H1 (cell line): ENCODE measurements at regions not wholly inside any gene's neighbourhood (a gene's known extent, or its start where the extent isn't known, plus 50 kb on each side); places are given as distances from the start of the nearest gene placed in this dataset.

Source experiments
- CTCF ChIA-PET: fragments of 300-600 bp; sonication (Branson Sonifier 250); formaldehyde crosslinking; loops from one replicate; lab custom pipeline; 2021; ENCODE audit not compliant: partially characterized antibody; lab: Charles Lee
- POLR2A ChIA-PET: fragments of 300-600 bp; sonication (Branson Sonifier 250); formaldehyde crosslinking; loops from one replicate; lab custom pipeline; 2021; ENCODE audit warnings: inconsistent platforms; ENCODE audit not compliant: partially characterized antibody; lab: Charles Lee
- DNase-seq, 2 experiments: peaks; one replicate each; pipeline versions ENCODE4 v3.0.0 to v3.0.0-alpha.2; 2010 to 2022; ENCODE audit warnings: low spot score in 2 of 2, low read depth in 1 of 2, mixed read lengths in 1 of 2
- FAIRE-seq: peaks from 2 replicates; lab custom pipeline; 2011; peaks lifted over from hg19 to GRCh38; lab: Jason Lieb, UNC
- H2AFZ ChIP-seq: 2 replicates; pipeline ENCODE4 v1.8.1; 2012; ENCODE audit warnings: low read length, inconsistent platforms
- H2AK5ac ChIP-seq: 2 replicates; pipeline ENCODE4 v1.6.1; 2013; ENCODE audit warnings: low read depth, low read length
- H2BK120ac ChIP-seq: replicated peaks from 2 replicates; pipeline ENCODE3; 2013; ENCODE audit warnings: low read depth, low read length, inconsistent platforms
- H2BK12ac ChIP-seq: 2 replicates; pipeline ENCODE4 v1.6.1; 2013; ENCODE audit warnings: low read depth, low read length
- H2BK15ac ChIP-seq: 2 replicates; pipeline ENCODE4 v1.6.1; 2013; ENCODE audit warnings: low read length
- H2BK20ac ChIP-seq: 2 replicates; pipeline ENCODE4 v1.6.1; 2013; ENCODE audit warnings: low read length
- H2BK5ac ChIP-seq: 2 replicates; pipeline ENCODE4 v1.6.1; 2013; ENCODE audit warnings: low read depth, low read length
- H3K14ac ChIP-seq: 2 replicates; pipeline ENCODE4 v1.6.1; 2013; ENCODE audit warnings: inconsistent platforms; ENCODE audit not compliant: insufficient read length
- H3K18ac ChIP-seq: 2 replicates; pipeline ENCODE4 v1.6.1; 2013; ENCODE audit warnings: low read length; ENCODE audit errors: extremely low read depth
- H3K23ac ChIP-seq: 2 replicates; pipeline ENCODE4 v1.6.1; 2013; ENCODE audit warnings: inconsistent platforms; ENCODE audit not compliant: insufficient read length
- H3K23me2 ChIP-seq: 2 replicates; pipeline ENCODE4 v1.6.1; 2013; ENCODE audit warnings: low read depth, low read length
- H3K27ac ChIP-seq: 2 replicates; pipeline ENCODE4 v1.6.1; 2011; ENCODE audit warnings: low read depth, low read length, inconsistent platforms
- H3K27me3 ChIP-seq, 4 experiments: replicated peaks in 1 of 4; 1 replicate in 1 of 4; 2 replicates in 3 of 4; pipeline versions ENCODE4 v1.6.1 to v1.8.1; 2011 to 2013; ENCODE audit warnings: low read length in 3 of 4, mild to moderate bottlenecking in 3 of 4, inconsistent platforms in 2 of 4, mixed read lengths in 2 of 4, moderate library complexity in 1 of 4; ENCODE audit not compliant: control insufficient read depth in 3 of 4, insufficient read depth in 3 of 4; ENCODE audit errors: extremely low read depth in 1 of 4
- H3K36me3 ChIP-seq, 4 experiments: 2 replicates each; pipeline versions ENCODE4 v1.6.1 to v1.8.1; 2011 to 2013; ENCODE audit warnings: mild to moderate bottlenecking in 4 of 4, low read length in 3 of 4, moderate library complexity in 2 of 4, control low read depth in 1 of 4, inconsistent platforms in 1 of 4; ENCODE audit not compliant: insufficient read depth in 4 of 4, control insufficient read depth in 2 of 4
- H3K4ac ChIP-seq: replicated peaks from 2 replicates; pipeline ENCODE3; 2013; ENCODE audit warnings: low read length, low read depth, mixed read lengths, inconsistent platforms; ENCODE audit not compliant: insufficient read length
- H3K4me1 ChIP-seq, 4 experiments: replicated peaks in 1 of 4; 1 replicate in 1 of 4; 2 replicates in 3 of 4; pipeline versions ENCODE4 v1.6.1 to v1.8.1; 2011 to 2013; ENCODE audit warnings: low read length in 3 of 4, inconsistent platforms in 2 of 4, mixed read lengths in 1 of 4; ENCODE audit not compliant: insufficient read depth in 4 of 4, control insufficient read depth in 3 of 4
- H3K4me2 ChIP-seq, 2 experiments: 2 replicates each; pipeline versions ENCODE4 v1.6.1 to v1.8.1; 2011 to 2013; ENCODE audit warnings: low read depth in 2 of 2, low read length in 2 of 2, control low read depth in 1 of 2, inconsistent platforms in 1 of 2, mild to moderate bottlenecking in 1 of 2; ENCODE audit not compliant: insufficient read depth in 1 of 2
- H3K4me3 ChIP-seq, 4 experiments: fragments of 200-600, 300-600 bp in 1 of 4; sonication (generic), shearing (Covaris generic), sonication (Bioruptor Twin) in 1 of 4; 2 replicates each; pipeline versions ENCODE4 v1.5.1 to v1.8.1; 2011 to 2016; ENCODE audit warnings: low read length in 4 of 4, low read depth in 3 of 4, control low read depth in 2 of 4, inconsistent platforms in 2 of 4, mild to moderate bottlenecking in 2 of 4, mixed read lengths in 1 of 4, moderate library complexity in 1 of 4; ENCODE audit not compliant: insufficient read depth in 2 of 4; ENCODE audit errors: extremely low read depth in 1 of 4
- H3K56ac ChIP-seq: replicated peaks from 2 replicates; pipeline ENCODE3; 2013; ENCODE audit warnings: low read depth, mild to moderate bottlenecking, mixed read lengths, low read length, inconsistent platforms; ENCODE audit not compliant: insufficient read length
- H3K79me1 ChIP-seq: 2 replicates; pipeline ENCODE4 v1.6.1; 2013; ENCODE audit warnings: low read depth, low read length, control low read depth
- H3K79me2 ChIP-seq, 2 experiments: 2 replicates each; pipeline versions ENCODE4 v1.6.1 to v1.8.1; 2012 to 2013; ENCODE audit warnings: low read length in 2 of 2, mild to moderate bottlenecking in 2 of 2, inconsistent platforms in 1 of 2; ENCODE audit not compliant: insufficient read depth in 2 of 2, control insufficient read depth in 1 of 2
- H3K9ac ChIP-seq, 4 experiments: replicated peaks in 1 of 4; 1 replicate in 1 of 4; 2 replicates in 3 of 4; pipeline versions ENCODE4 v1.6.1 to v1.8.1; 2011 to 2013; ENCODE audit warnings: low read depth in 3 of 4, low read length in 3 of 4, control low read depth in 2 of 4, mild to moderate bottlenecking in 2 of 4, moderate library complexity in 2 of 4, inconsistent platforms in 1 of 4; ENCODE audit errors: extremely low read depth in 1 of 4
- H3K9me3 ChIP-seq, 2 experiments: 2 replicates each; pipeline versions ENCODE4 v1.6.1 to v1.8.1; 2012 to 2013; ENCODE audit warnings: mild to moderate bottlenecking in 2 of 2, moderate library complexity in 2 of 2, control low read depth in 1 of 2, inconsistent platforms in 1 of 2, low read depth in 1 of 2, low read length in 1 of 2, mixed read lengths in 1 of 2; ENCODE audit not compliant: insufficient read depth in 2 of 2
- H4K20me1 ChIP-seq, 2 experiments: replicated peaks in 1 of 2; 2 replicates each; pipeline versions ENCODE3 to v1.8.1; 2011 to 2013; ENCODE audit warnings: inconsistent platforms in 2 of 2, low read length in 2 of 2, mild to moderate bottlenecking in 1 of 2; ENCODE audit not compliant: insufficient read depth in 2 of 2, control insufficient read depth in 1 of 2
- H4K5ac ChIP-seq: 2 replicates; pipeline ENCODE4 v1.6.1; 2013; ENCODE audit warnings: low read length, low read depth, mixed read lengths, inconsistent platforms; ENCODE audit not compliant: insufficient read length
- H4K8ac ChIP-seq: 2 replicates; pipeline ENCODE4 v1.8.0; 2013; ENCODE audit warnings: mild to moderate bottlenecking, moderate library complexity, low read length, inconsistent platforms; ENCODE audit not compliant: insufficient read depth; ENCODE audit errors: extremely low read depth
- H4K91ac ChIP-seq: replicated peaks from 2 replicates; pipeline ENCODE3; 2013; ENCODE audit warnings: low read length, mixed read lengths, inconsistent platforms; ENCODE audit not compliant: insufficient read length
- ATF3 ChIP-seq: IDR thresholded peaks from 2 replicates; pipeline ENCODE4 v1.6.1; 2011; ENCODE audit warnings: low read depth, mild to moderate bottlenecking, low read length; ENCODE audit not compliant: insufficient read depth
- BRCA1 ChIP-seq: IDR thresholded peaks from 2 replicates; pipeline ENCODE4 v1.6.1; 2012; ENCODE audit warnings: low read depth, low read length, improper control_type of control experiment
- CTBP2 ChIP-seq: IDR thresholded peaks from 2 replicates; pipeline ENCODE4 v1.7.0; 2011; ENCODE audit warnings: borderline replicate concordance, mild to moderate bottlenecking, moderate library complexity, mixed read lengths, low read length; ENCODE audit not compliant: insufficient read depth, insufficient read length
- CTCF ChIP-seq, 3 experiments: IDR thresholded peaks; 1 replicate in 2 of 3; 2 replicates in 1 of 3; pipeline versions ENCODE4 v1.5.1 to v1.6.1; 2011; ENCODE audit warnings: low read length in 3 of 3, mild to moderate bottlenecking in 3 of 3, inconsistent platforms in 2 of 3, low read depth in 1 of 3, moderate library complexity in 1 of 3; ENCODE audit not compliant: insufficient read depth in 1 of 3; ENCODE audit errors: control extremely low read depth in 1 of 3
- EGR1 ChIP-seq: IDR thresholded peaks from 2 replicates; pipeline ENCODE4 v1.6.1; 2011; ENCODE audit warnings: low read depth, low read length, borderline replicate concordance
- GTF2F1 ChIP-seq: IDR thresholded peaks from 2 replicates; pipeline ENCODE4 v1.6.1; 2012; ENCODE audit warnings: low read depth, low read length, improper control_type of control experiment, borderline replicate concordance
- NRF1 ChIP-seq: IDR thresholded peaks from 2 replicates; pipeline ENCODE4 v1.6.1; 2011; ENCODE audit warnings: mild to moderate bottlenecking, low read depth, low read length, improper control_type of control experiment
- POLR2A ChIP-seq, 2 experiments: IDR thresholded peaks; 1 replicate in 1 of 2; 2 replicates in 1 of 2; pipeline ENCODE4 v1.6.1; 2011; ENCODE audit warnings: low read depth in 2 of 2, low read length in 2 of 2, mild to moderate bottlenecking in 2 of 2; ENCODE audit errors: control extremely low read depth in 1 of 2
- SP4 ChIP-seq: IDR thresholded peaks from 2 replicates; pipeline ENCODE4 v1.6.1; 2012; ENCODE audit warnings: low read length, inconsistent platforms
- USF2 ChIP-seq: IDR thresholded peaks from 2 replicates; pipeline ENCODE4 v1.6.1; 2011; ENCODE audit warnings: low read length, improper control_type of control experiment
- ZNF274 ChIP-seq: IDR thresholded peaks from 2 replicates; pipeline ENCODE4 v1.7.0; 2012; ENCODE audit warnings: low read length, borderline replicate concordance; ENCODE audit errors: extremely low read depth
- WGBS, 2 experiments: shearing (Covaris generic) in 1 of 2; methylation state at CpG; one replicate each; pipeline versions ENCODE4 v1.1.6 to v1.1.7; 2013 to 2015; ENCODE audit warnings: low lambda C conversion rate in 2 of 2, mixed read lengths in 2 of 2, inconsistent platforms in 1 of 2, low coverage in 1 of 2, missing lambda C conversion rate in 1 of 2; ENCODE audit not compliant: insufficient replicate concordance in 2 of 2, insufficient coverage in 1 of 2, insufficient read length in 1 of 2; ENCODE audit errors: extremely low coverage in 1 of 2, missing lambda C conversion rate in 1 of 2; 5-methylcytosine and 5-hydroxymethylcytosine counted together

- WGBS, 2 experiments: 100% methylated on average over 1 of the region's 1 CpG; no CpG with 5 or more reads in 1 of the 2 experiments
- no peak overlapping the region for H4K8ac ChIP-seq
- H2BK120ac ChIP-seq: no peak overlapping the region
- H3K27ac ChIP-seq: no peak overlapping the region
- DNase-seq (no peak), FAIRE-seq (no peak)
- no peak overlapping the region for H3K4ac ChIP-seq
- no peak overlapping the region for H2AK5ac ChIP-seq
- H3K9me3 ChIP-seq: peaks cover 13 to 23% of the 10 kb centered on the region in 2 experiments
- H3K9ac ChIP-seq: no peak overlapping the region
- no peak overlapping the region for H2BK12ac ChIP-seq
- H2BK20ac ChIP-seq: no peak overlapping the region
- H3K14ac ChIP-seq: no peak overlapping the region
- no peaks in the 10 kb centered on the region for H3K79me2 ChIP-seq
- H3K23ac ChIP-seq: no peak overlapping the region
- no peak overlapping the region for H4K91ac ChIP-seq
- no peak overlapping the region for H2AFZ ChIP-seq
- H2BK5ac ChIP-seq: no peak overlapping the region
- H3K23me2 ChIP-seq: no peaks in the 10 kb centered on the region
- H3K4me2 ChIP-seq: no peak overlapping the region
- no peaks in the 10 kb centered on the region for H3K4me1 ChIP-seq
- no peak overlapping the region for H2BK15ac ChIP-seq
- ChIA-PET CTCF (no interaction called here), POLR2A (no interaction called here)
- peaks cover 0 to 3% (median 0%) of the 10 kb centered on the region in 4 experiments; a peak in 2 of 8 replicates for H3K36me3 ChIP-seq
- H3K56ac ChIP-seq: no peak overlapping the region
- H3K27me3 ChIP-seq: no peaks in the 10 kb centered on the region; a peak in 2 of 7 replicates
- H4K5ac ChIP-seq: no peak overlapping the region
- H3K18ac ChIP-seq: no peak overlapping the region
- H4K20me1 ChIP-seq: no peaks in the 10 kb centered on the region
- no peak overlapping the region for H3K4me3 ChIP-seq
- no peaks in the 10 kb centered on the region for H3K79me1 ChIP-seq
- TF ChIP-seq POLR2A (IDR thresholded peaks at IDR 0.05; ENCODE audit: control extremely low read depth in 1 of 2, low read depth in 2 of 2, low read length in 2 of 2): no peak
- no peak for TF ChIP-seq SP4
- TF ChIP-seq CTBP2: no peak
- TF ChIP-seq NRF1: no peak
- no peak for TF ChIP-seq USF2
- TF ChIP-seq BRCA1: no peak
- no peak for TF ChIP-seq CTCF (IDR thresholded peaks at IDR 0.05; ENCODE audit: control extremely low read depth in 1 of 3, insufficient read depth in 1 of 3, low read depth in 1 of 3, low read length in 3 of 3)
- TF ChIP-seq ZNF274: no peak
- TF ChIP-seq ATF3: no peak
- no peak for TF ChIP-seq GTF2F1
- no peak for TF ChIP-seq EGR1
Observed at GRCh38 chr1:215321802-215322201, 239.3 kb downstream of the KCNK2 start.
